ENCODE measurements at regions not wholly inside any gene's neighbourhood (a gene's known extent, or its start where the extent isn't known, plus 50 kb on each side); places are given as distances from the start of the nearest gene placed in this dataset.

DNA sequence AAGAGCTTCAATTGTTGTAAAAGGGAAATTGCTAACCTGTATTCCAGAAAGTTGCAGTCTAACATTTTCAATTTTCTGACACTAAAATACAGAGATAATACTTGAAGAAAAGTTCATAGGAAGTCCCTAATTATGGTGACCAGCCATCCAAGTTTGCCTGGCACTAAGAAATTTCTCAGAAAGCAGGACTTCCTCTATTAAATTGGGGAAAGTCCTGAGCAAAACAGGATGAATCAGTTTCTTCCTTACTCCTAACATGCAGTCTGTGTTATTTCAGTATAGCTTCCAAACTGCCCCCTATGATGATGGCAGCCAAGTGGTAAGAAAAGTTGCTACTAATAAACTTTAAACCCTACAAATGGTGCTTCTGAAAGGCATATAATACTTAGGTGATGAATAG is 133.5 kb upstream of the SGO1 start:
- no peak overlapping the region for H3K4me3 ChIP-seq (replicated peaks in 1 of 2; ENCODE audit: low read depth in 2 of 2, low read length in 2 of 2)
- no peak for DNase-seq (ENCODE audit: low read depth in 2 of 2)
- no peak for TF ChIP-seq CTCF (IDR thresholded peaks at IDR 0.05; ENCODE audit: low read depth, low read length)

GRCh38 chr3:20317616-20318015 is 131.6 kb upstream of the SGO1 start:
- TF ChIP-seq CTCF (IDR thresholded peaks at IDR 0.05; ENCODE audit: low read depth, low read length): no peak
- no peak overlapping the region for H3K4me3 ChIP-seq (replicated peaks in 1 of 2; ENCODE audit: low read depth in 2 of 2, low read length in 2 of 2)
- DNase-seq (ENCODE audit: low read depth in 2 of 2): no peak

GRCh38 chr3:20316238-20316637 is 130.2 kb upstream of the SGO1 start:
- no peak for DNase-seq (ENCODE audit: low read depth in 2 of 2)
- no peak for TF ChIP-seq CTCF (IDR thresholded peaks at IDR 0.05; ENCODE audit: low read depth, low read length)

GRCh38 chr3:20310629-20311028 is 124.6 kb upstream of the SGO1 start:
- H3K4me3 ChIP-seq (replicated peaks in 1 of 2; ENCODE audit: low read depth in 2 of 2, low read length in 2 of 2): no peak overlapping the region
- peak; percentile 25 to 31 for DNase-seq (ENCODE audit: low read depth in 2 of 2)
- no peak for TF ChIP-seq CTCF (IDR thresholded peaks at IDR 0.05; ENCODE audit: low read depth, low read length)

More at GRCh38 chr3:20316238-20316637, 130.2 kb upstream of the SGO1 start:
- no peak overlapping the region for H3K4me3 ChIP-seq (replicated peaks in 1 of 2; ENCODE audit: low read depth in 2 of 2, low read length in 2 of 2)

- TF ChIP-seq CTCF (IDR thresholded peaks at IDR 0.05; ENCODE audit: low read depth, low read length): no peak
- H3K4me3 ChIP-seq (replicated peaks in 1 of 2; ENCODE audit: low read depth in 2 of 2, low read length in 2 of 2): no peak overlapping the region
- no peak for DNase-seq (ENCODE audit: low read depth in 2 of 2)
Measured at GRCh38 chr3:20307383-20307782, 121.4 kb upstream of the SGO1 start.

GRCh38 chr3:20305647-20306046 is 119.6 kb upstream of the SGO1 start:
- DNase-seq (ENCODE audit: low read depth in 2 of 2): no peak
- TF ChIP-seq CTCF (IDR thresholded peaks at IDR 0.05; ENCODE audit: low read depth, low read length): no peak
- H3K4me3 ChIP-seq (replicated peaks in 1 of 2; ENCODE audit: low read depth in 2 of 2, low read length in 2 of 2): no peak overlapping the region

GRCh38 chr3:20302766-20303165 is 116.8 kb upstream of the SGO1 start:
- H3K4me3 ChIP-seq (replicated peaks in 1 of 2; ENCODE audit: low read depth in 2 of 2, low read length in 2 of 2): no peak overlapping the region
- TF ChIP-seq CTCF (IDR thresholded peaks at IDR 0.05; ENCODE audit: low read depth, low read length): no peak
- DNase-seq (ENCODE audit: low read depth in 2 of 2): no peak

Measured in cardiac fibroblast (primary cell).